MM.1S (cell line): ENCODE measurements at regions not wholly inside any gene's neighbourhood (a gene's known extent, or its start where the extent isn't known, plus 50 kb on each side); places are given as distances from the start of the nearest gene placed in this dataset.

Experiments
- DNase-seq: peaks from one replicate; pipeline ENCODE4 v3.0.0-alpha.2; 2015
- H2AFZ ChIP-seq: fragments of 300-600 bp; sonication (generic); 2 replicates; pipeline ENCODE4 v1.6.0; 2016; ENCODE audit warnings: antibody characterized with exemption, low read length
- H3F3A ChIP-seq: fragments of 300-600 bp; sonication (generic); 2 replicates; pipeline ENCODE4 v1.6.1; 2016; ENCODE audit warnings: mild to moderate bottlenecking, antibody characterized with exemption, low read length, moderate library complexity, mixed read lengths; ENCODE audit not compliant: insufficient read depth
- H3K27ac ChIP-seq: fragments of 300-600 bp; sonication (generic); 2 replicates; pipeline ENCODE4 v1.5.1; 2016; ENCODE audit warnings: mild to moderate bottlenecking, low read length
- H3K27me3 ChIP-seq: fragments of 300-600 bp; sonication (generic); replicated peaks from 2 replicates; pipeline ENCODE4 v1.6.0; 2016; ENCODE audit warnings: low read length; ENCODE audit not compliant: insufficient read depth
- H3K36me3 ChIP-seq: fragments of 300-600 bp; sonication (generic); replicated peaks from 2 replicates; pipeline ENCODE4 v1.6.1; 2016; ENCODE audit warnings: mild to moderate bottlenecking, low read length, mixed read lengths; ENCODE audit not compliant: insufficient read depth
- H3K4me1 ChIP-seq: fragments of 300-600 bp; sonication (generic); 2 replicates; pipeline ENCODE4 v1.6.1; 2016; ENCODE audit warnings: low read length, mixed read lengths
- H3K4me2 ChIP-seq: fragments of 300-600 bp; sonication (generic); 2 replicates; pipeline ENCODE4 v1.6.0; 2016; ENCODE audit warnings: low read depth, low read length
- H3K4me3 ChIP-seq: fragments of 300-600 bp; sonication (generic); 2 replicates; pipeline ENCODE4 v1.5.1; 2016; ENCODE audit warnings: low read length, mixed read lengths
- H3K79me2 ChIP-seq: fragments of 300-600 bp; sonication (generic); 2 replicates; pipeline ENCODE4 v1.6.1; 2016; ENCODE audit warnings: mixed run types, low read length, mixed read lengths
- H3K9ac ChIP-seq: fragments of 300-600 bp; sonication (generic); 2 replicates; pipeline ENCODE4 v1.6.1; 2016; ENCODE audit warnings: low read length, mixed read lengths
- H3K9me2 ChIP-seq: fragments of 300-600 bp; sonication (generic); replicated peaks from 2 replicates; pipeline ENCODE4 v1.6.1; 2016; ENCODE audit warnings: mild to moderate bottlenecking, low read length, mixed read lengths; ENCODE audit not compliant: insufficient read depth
- H3K9me3 ChIP-seq: fragments of 300-600 bp; sonication (generic); replicated peaks from 2 replicates; pipeline ENCODE4 v1.6.1; 2016; ENCODE audit warnings: mild to moderate bottlenecking, low read length, mixed read lengths; ENCODE audit not compliant: insufficient read depth
- H4K20me1 ChIP-seq: fragments of 300-600 bp; sonication (generic); 2 replicates; pipeline ENCODE4 v1.6.1; 2016; ENCODE audit warnings: mild to moderate bottlenecking, low read length, moderate library complexity, mixed read lengths; ENCODE audit not compliant: insufficient read depth
- EZH2 ChIP-seq: fragments of 300-600 bp; sonication (generic); optimal IDR thresholded peaks from 2 replicates; pipeline ENCODE3; 2017; ENCODE audit warnings: low read depth, mild to moderate bottlenecking, antibody characterized with exemption, low read length, mixed read lengths
- EZH2phosphoT487 ChIP-seq: fragments of 300-600 bp; sonication (generic); IDR thresholded peaks from 2 replicates; pipeline ENCODE4 v1.6.1; 2018; ENCODE audit warnings: antibody characterized with exemption, low read length
- TF ChIP-seq, protein P1 (sequence below): fragments of 300-600 bp; sonication (generic); IDR thresholded peaks from 2 replicates; pipeline ENCODE4 v1.5.1; 2016; ENCODE audit warnings: antibody characterized with exemption, low read length, mixed read lengths

DNA sequence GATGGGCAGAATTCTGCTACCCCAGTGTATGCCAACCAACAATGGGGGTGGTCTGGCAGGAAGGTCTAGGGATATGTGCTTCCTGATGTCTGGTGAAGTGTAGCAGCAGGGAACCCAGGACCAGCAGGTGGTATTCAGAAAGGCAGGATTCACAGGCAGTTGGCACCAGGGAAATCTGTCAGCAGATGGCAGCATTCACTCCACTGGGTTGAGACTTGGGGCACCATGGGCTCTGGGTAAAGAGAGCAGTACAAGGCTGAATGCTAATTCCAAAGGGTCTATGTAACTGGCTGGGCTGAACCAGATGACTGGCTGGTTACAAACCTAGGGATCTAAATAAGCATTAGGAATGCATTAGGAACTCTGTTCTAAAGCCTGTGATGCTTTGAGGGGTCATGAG, 466.9 kb upstream of the STXBP6 start:
- H3F3A ChIP-seq = no peaks in the 10 kb centered on the region
- no peak overlapping the region for H3K4me2 ChIP-seq
- H3K4me3 ChIP-seq = no peak overlapping the region
- no peaks in the 10 kb centered on the region for H3K79me2 ChIP-seq
- H3K36me3 ChIP-seq = no peaks in the 10 kb centered on the region
- no peak overlapping the region for H3K27ac ChIP-seq
- H4K20me1 ChIP-seq = no peaks in the 10 kb centered on the region
- no peaks in the 10 kb centered on the region for H3K9me3 ChIP-seq
- H2AFZ ChIP-seq = no peak overlapping the region
- H3K4me1 ChIP-seq = no peaks in the 10 kb centered on the region
- no peak for DNase-seq
- no peak overlapping the region for H3K9ac ChIP-seq
- H3K27me3 ChIP-seq = no peaks in the 10 kb centered on the region
- H3K9me2 ChIP-seq = no peaks in the 10 kb centered on the region
- TF ChIP-seq EZH2 = no peak
- TF ChIP-seq, protein P1, sequence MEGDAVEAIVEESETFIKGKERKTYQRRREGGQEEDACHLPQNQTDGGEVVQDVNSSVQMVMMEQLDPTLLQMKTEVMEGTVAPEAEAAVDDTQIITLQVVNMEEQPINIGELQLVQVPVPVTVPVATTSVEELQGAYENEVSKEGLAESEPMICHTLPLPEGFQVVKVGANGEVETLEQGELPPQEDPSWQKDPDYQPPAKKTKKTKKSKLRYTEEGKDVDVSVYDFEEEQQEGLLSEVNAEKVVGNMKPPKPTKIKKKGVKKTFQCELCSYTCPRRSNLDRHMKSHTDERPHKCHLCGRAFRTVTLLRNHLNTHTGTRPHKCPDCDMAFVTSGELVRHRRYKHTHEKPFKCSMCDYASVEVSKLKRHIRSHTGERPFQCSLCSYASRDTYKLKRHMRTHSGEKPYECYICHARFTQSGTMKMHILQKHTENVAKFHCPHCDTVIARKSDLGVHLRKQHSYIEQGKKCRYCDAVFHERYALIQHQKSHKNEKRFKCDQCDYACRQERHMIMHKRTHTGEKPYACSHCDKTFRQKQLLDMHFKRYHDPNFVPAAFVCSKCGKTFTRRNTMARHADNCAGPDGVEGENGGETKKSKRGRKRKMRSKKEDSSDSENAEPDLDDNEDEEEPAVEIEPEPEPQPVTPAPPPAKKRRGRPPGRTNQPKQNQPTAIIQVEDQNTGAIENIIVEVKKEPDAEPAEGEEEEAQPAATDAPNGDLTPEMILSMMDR = no peak
- no peak for TF ChIP-seq EZH2phosphoT487

DNA sequence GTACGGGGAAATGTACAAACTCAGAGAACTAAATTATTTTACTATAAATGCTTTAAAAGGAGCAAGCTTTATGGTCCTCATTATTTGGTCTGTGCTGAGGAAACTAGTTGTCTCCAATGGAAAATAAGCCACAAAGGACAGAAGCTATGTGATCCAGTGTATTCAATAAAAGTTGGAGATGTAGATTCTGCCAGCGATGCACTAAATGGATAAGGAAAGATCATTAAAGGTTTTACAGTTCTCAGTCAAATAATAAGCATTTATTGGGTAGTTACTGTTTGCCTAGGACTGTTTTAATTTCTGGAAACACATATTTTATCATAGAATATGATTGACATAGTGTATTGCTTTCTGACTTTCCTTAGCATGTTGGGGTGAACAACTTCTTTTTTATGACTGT, 458.9 kb upstream of the STXBP6 start:
- Histone ChIP-seq H3K9me2 (no peaks in the 10 kb centered on the region), H3K27ac (no peak overlapping the region), H3K9ac (no peak overlapping the region), H3K27me3 (no peaks in the 10 kb centered on the region), H2AFZ (no peak overlapping the region), H4K20me1 (no peaks in the 10 kb centered on the region), H3K4me1 (no peaks in the 10 kb centered on the region), H3K79me2 (no peaks in the 10 kb centered on the region), H3K36me3 (no peaks in the 10 kb centered on the region), H3F3A (no peaks in the 10 kb centered on the region), H3K9me3 (no peaks in the 10 kb centered on the region), H3K4me3 (no peak overlapping the region), H3K4me2 (no peak overlapping the region)
- TF ChIP-seq, protein P1 = no peak
- TF ChIP-seq EZH2phosphoT487 (no peak), EZH2 (no peak)
- no peak for DNase-seq

- Histone ChIP-seq H3K4me3 (no peak overlapping the region), H3K79me2 (no peaks in the 10 kb centered on the region), H3K27ac (no peak overlapping the region), H2AFZ (no peak overlapping the region), H3K27me3 (no peaks in the 10 kb centered on the region), H3K9ac (no peak overlapping the region), H3F3A (no peaks in the 10 kb centered on the region), H3K4me1 (no peaks in the 10 kb centered on the region), H4K20me1 (no peaks in the 10 kb centered on the region), H3K9me2 (no peaks in the 10 kb centered on the region), H3K4me2 (no peak overlapping the region), H3K9me3 (no peaks in the 10 kb centered on the region), H3K36me3 (no peaks in the 10 kb centered on the region)
- no peak for DNase-seq
- TF ChIP-seq EZH2phosphoT487 (no peak), EZH2 (no peak)
- TF ChIP-seq, protein P1 = no peak
Observed at GRCh38 chr14:25501749-25502148, 451.8 kb upstream of the STXBP6 start.
